GM21786 (cell line): ENCODE measurements at regions not wholly inside any gene's neighbourhood (a gene's known extent, or its start where the extent isn't known, plus 50 kb on each side); places are given as distances from the start of the nearest gene placed in this dataset.

Experiments used
- ATAC-seq: cut with Tn5 transposase; IDR thresholded peaks from one replicate; pipeline ENCODE4 v1.9.1; 2021; ENCODE audit not compliant: unreplicated experiment

- no peak for ATAC-seq
These were observed 159.1 kb upstream of the GDF10 start for GRCh38 chr10:47140761-47141348.

DNA sequence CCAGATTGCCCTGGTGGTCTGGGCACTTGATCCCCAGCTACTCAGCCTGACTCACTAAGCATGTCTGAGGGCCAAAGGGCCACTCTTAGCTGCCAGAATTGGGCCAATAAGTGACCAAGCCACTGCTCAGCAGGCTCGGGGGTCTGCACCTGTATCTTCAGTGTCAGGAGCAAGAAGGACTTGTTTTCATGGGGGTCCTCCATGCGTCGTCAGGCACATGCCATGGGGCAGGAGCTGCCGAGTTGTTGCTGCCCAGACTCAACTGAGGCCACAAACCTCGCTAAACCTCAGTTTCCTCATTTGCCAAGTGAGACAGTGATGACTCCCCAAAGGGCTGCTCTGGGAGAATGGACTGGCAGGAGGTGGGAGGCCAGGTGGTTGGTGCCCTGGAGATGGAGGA, 158.6 kb upstream of the GDF10 start:
- no peak for ATAC-seq

DNA sequence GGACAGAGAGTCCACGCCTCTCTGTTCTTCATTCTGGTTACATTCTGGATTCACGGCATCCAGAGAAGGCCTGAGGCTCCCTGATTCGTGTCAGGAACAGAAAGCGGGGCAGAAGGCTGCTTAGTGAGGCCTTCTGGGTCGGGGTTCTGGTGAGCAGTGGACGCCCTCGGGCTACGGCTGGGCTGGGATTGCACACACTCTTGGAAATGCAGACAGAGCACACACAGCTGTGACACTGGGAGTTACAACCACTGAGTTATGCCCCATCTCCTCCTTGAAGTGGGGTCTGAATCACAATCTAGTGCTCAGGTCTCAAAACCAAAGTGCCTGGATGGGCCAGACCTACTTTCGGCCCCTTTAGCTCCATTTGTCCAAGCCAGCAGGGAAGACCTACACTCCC, 156.9 kb upstream of the GDF10 start:
- no peak for ATAC-seq

DNA sequence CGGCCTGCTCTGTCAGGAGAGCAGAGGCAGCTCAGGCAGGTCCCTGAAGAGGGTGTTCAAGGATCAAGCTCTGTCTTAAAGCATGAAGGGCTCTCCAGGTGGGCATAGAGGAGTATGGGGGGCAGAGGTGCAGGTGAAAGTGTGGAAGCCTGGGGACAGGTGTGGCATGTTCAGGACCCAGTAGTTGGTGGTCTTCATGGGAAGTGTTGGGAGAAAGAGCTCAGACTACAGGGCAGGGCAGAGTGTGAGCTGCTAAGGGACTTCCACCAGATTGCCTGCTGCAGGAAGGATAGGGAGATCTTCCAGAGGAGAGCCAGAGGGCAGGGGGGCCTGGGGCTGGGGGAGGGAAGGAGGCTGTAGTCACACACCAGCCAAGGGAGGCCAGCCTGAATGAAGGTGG, 156.5 kb upstream of the GDF10 start:
- no peak for ATAC-seq

GRCh38 chr10:47144525-47144924, 155.5 kb upstream of the GDF10 start:
- no peak for ATAC-seq

GRCh38 chr10:47145290-47145934, 154.6 kb upstream of the GDF10 start:
- no peak for ATAC-seq

- ATAC-seq, result no peak
These were observed 153.4 kb upstream of the GDF10 start for GRCh38 chr10:47146572-47146971.

DNA sequence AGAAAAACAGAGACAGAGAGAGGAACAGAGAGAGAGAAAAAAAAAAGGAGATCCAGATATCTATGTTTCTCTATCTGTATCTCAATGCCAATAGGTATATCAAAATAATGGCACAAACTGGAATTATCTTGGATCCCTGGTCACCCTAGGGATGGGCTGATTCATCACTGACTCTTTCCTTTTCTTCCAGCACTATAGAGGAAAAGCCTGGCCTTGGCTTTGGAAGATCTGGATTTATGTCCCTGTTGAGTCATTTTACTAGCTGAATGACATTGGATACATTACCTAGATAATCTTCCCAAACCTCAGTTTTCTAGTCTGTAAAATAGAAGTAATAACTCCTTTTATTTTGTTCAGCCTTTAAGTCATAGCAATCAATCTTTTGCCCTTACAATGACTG, 152.8 kb upstream of the GDF10 start:
- no peak for ATAC-seq

DNA sequence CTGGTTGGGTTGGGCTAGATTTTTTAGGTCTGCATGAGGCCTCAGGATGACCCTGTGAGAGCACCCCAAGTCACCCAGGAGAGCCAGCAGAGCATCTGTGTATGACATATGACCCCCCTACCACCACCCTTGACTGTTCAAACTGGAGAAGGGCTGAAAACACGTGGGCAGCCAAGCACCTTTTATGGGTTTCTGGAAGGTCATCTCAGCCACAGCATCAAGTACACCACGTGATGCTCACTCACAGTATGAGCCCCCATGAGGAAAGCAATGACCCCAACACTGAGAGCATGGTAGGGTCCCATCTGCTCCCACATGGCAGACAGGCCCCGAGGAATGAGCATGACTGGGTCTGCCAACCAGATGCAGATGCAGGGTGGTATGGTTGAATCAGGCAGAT, 149.4 kb upstream of the GDF10 start:
- ATAC-seq, result no peak

DNA sequence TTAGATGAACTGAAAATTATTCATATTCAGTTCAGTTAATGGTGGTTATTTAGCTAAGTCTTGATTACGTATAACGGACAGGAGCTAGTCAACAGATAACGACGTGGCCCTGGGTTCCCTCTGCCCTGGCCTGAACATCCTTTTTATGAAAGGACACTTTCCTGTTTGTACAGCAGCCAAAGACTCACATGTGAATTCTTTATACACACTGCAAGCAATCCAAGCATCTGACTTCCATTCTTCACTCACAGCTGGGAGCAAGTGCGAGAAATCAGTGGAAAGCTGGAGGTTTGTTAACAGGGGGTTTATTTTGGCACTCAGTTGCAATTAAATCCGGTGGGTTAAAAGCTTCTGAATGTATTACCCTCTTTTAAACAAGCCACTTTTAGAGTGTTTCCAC, 148.1 kb upstream of the GDF10 start:
- ATAC-seq, result no peak

DNA sequence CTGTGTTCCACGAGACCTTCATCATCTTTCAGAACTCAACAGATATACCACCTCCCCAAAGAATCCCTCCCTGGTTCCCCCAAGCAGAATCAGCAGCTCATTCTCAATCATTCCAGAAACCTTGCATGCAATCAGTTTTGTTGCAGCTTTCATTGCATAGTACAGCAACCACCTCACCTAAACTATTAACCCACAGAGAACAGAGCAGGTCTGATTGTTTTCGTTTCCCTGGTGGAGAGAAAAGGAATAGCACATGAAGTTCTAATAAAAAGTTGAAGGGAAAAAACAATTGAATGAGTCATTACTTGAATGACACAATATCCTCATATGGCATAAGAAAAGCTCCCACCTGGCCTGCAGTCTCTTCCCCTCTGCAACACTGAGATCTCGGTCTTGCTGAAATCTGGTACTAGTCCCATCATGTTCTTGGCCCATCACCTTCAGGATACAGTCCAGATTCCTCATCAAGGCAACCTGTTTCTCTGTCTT, 147.1 kb upstream of the GDF10 start:
- no peak for ATAC-seq

DNA sequence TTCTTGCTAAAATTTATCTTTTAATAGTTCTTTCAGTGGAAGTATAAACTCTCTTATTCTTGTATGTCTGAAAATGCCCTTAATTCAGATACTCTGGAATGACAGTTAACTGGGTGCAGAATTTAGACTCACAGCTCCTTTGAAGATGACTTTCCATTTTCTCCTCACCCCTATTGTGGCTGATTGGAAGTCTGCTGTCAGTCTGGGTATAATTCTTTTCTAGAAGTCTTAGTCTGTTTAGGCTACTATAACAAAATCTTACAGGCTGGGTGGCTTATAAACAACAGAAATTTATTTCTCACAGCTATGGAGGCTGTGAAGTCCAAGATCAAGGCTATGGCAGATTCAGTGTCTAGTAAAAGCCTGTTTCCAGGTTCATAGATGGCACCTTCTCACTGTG, 145.2 kb upstream of the GDF10 start:
- no peak for ATAC-seq

DNA sequence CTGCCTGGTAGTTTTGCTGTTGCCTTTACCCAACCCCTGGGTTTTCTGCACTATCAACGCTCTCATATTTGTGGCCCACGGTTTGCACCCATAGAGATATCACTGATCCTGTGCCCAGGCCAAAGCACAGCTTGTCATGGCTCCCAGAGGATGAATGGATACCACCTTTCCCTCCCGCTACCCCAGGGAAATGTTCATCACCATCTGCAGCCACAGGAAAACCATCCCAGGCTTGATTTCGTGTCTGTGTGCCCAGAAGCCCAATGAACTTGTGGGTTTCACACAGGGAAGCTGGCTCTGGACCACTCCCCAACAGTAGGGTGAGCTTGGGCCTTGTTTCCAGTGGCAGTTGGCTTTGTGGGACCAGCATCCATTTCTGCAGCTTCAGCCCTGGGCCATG, 143.1 kb upstream of the GDF10 start:
- no peak for ATAC-seq

- no peak for ATAC-seq
These were observed 141.6 kb upstream of the GDF10 start for GRCh38 chr10:47158116-47159071.

- ATAC-seq, result no peak
These were observed 140.4 kb upstream of the GDF10 start for GRCh38 chr10:47159361-47160260.

- no peak for ATAC-seq
These were observed 139.6 kb upstream of the GDF10 start for GRCh38 chr10:47160261-47160908.

DNA sequence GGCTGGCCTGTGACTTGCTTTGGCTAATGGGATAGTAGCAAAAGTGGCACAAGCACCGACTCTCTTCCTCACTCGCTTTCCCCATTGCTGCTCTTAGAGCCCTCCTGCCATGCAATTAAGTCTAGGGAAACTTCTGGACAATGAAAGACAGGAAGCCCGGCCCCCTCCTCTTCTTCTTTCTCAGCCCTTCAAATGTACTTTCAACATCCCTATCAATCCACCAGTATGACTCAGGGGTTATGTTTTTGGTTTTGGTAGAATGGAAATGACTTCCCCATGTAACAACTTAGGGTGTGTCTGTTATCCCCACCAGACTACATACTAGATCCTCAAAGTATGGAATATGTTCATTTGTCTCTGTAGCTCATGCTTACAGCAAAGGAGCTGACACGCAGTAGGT, 139.0 kb upstream of the GDF10 start:
- no peak for ATAC-seq

DNA sequence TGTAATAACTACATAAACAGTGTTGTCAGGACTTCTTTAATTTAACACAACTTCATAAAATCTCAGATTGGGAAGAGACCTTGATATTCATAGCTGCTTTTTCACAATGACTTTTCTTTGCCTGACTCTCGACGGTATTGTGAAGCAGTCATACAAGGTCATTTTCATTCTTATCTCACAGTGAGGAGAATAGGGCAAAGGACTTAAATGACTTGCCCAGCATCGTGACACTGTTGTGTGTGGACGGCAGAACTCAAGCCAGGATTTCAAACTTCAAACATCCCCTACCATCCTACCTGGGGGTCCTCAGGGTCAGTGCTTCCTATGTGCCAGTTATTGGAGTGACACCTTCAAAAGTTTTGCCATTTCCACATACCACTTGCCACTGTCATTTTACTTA, 138.5 kb upstream of the GDF10 start:
- ATAC-seq, result no peak

DNA sequence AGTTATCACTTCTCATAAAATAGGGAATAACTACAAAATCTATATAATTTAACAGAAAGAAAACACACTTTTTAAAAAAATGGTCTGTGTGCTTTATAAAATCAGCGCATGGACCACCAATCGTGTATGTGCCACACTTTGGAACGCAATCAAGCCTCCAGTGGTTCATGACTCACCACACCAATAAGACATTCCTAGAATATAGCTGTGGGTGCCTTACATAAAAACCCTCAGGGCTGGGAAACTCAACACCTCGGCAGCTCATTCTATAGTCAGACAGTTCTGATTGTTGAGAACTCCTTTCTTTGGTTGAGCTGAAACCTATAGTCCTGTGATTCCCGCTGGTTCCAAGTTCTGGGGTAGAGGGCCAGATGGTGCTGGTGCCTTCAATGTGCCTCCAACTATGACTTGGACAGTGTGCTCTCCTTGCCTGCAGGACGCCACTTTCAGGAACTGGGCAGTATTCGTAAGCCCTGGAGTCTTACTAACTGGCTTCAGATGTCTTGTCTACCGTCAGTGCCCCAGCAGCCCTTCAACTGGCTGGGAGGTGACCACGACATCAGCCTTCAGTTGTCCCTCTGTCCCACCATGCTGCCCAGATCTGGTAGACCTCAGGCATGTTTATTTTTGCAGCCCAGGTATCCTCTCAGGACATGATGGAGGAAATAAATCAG, 135.7 kb upstream of the GDF10 start:
- no peak for ATAC-seq

- no peak for ATAC-seq
These were observed 135.2 kb upstream of the GDF10 start for GRCh38 chr10:47164800-47165128.
